Ovary (tissue), 3 donors: ENCODE measurements at regions not wholly inside any gene's neighbourhood (a gene's known extent, or its start where the extent isn't known, plus 50 kb on each side); places are given as distances from the start of the nearest gene placed in this dataset.

Experiments
- EP300 ChIP-seq: sonication (generic); formaldehyde crosslinking; IDR thresholded peaks from one replicate; pipeline ENCODE4 v1.6.1; 2017; ENCODE audit warnings: antibody characterized with exemption
- POLR2A ChIP-seq: fragments of 450-650 bp; IDR thresholded peaks from one replicate; pipeline ENCODE4 v1.6.1; 2017; ENCODE audit warnings: antibody characterized with exemption, mild to moderate bottlenecking, moderate library complexity
- TF ChIP-seq, protein P1 (sequence below), 3 donors: fragments of 450-650 bp in 2 of 3; fragments of 200-600 bp in 1 of 3; IDR thresholded peaks; one replicate each; pipeline versions ENCODE4 v1.5.1 to v1.8.0; 2016 to 2022; ENCODE audit warnings: antibody characterized with exemption in 3 of 3, mild to moderate bottlenecking in 1 of 3
- donor health status: DM: no; HTN: no; CAD: no.

DNA sequence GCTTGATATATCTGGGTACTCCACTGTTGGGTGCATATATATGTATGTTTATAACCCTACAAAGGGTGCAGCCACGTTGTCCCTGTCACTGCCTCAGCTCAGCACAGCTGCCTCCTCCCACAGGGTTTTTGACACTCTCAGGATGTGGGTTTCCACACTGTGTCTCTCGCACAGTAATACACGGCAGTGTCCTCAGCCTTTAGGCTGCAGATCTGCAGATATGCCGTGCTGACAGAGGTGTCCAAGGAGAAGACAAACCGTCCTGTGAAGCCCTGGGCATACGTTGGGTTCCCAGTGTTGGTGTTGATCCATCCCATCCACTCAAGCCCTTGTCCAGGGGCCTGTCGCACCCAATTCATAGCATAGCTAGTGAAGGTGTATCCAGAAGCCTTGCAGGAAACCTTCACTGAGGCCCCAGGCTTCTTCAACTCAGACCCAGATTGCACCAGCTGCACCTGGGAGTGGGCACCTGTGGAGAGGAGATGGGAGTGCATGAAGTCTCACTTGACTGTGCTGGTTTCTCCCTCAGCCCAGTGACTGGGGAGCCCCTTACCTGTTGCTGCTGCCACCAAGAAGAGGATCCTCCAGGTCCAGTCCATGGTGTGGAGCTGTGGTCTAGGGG is 498.7 kb downstream of the TMEM121 start:
- TF ChIP-seq POLR2A (no peak), EP300 (no peak)
- TF ChIP-seq, protein P1, sequence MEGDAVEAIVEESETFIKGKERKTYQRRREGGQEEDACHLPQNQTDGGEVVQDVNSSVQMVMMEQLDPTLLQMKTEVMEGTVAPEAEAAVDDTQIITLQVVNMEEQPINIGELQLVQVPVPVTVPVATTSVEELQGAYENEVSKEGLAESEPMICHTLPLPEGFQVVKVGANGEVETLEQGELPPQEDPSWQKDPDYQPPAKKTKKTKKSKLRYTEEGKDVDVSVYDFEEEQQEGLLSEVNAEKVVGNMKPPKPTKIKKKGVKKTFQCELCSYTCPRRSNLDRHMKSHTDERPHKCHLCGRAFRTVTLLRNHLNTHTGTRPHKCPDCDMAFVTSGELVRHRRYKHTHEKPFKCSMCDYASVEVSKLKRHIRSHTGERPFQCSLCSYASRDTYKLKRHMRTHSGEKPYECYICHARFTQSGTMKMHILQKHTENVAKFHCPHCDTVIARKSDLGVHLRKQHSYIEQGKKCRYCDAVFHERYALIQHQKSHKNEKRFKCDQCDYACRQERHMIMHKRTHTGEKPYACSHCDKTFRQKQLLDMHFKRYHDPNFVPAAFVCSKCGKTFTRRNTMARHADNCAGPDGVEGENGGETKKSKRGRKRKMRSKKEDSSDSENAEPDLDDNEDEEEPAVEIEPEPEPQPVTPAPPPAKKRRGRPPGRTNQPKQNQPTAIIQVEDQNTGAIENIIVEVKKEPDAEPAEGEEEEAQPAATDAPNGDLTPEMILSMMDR (IDR thresholded peaks at IDR 0.05) = no peak
